OCI-LY3 (cell line): ENCODE measurements at regions not wholly inside any gene's neighbourhood (a gene's known extent, or its start where the extent isn't known, plus 50 kb on each side); places are given as distances from the start of the nearest gene placed in this dataset.

Experiments
- H2AFZ ChIP-seq: fragments of 200-600, 300-600 bp; shearing (Covaris generic); 2 replicates; pipeline ENCODE4 v1.6.0; 2014; ENCODE audit warnings: antibody characterized with exemption, low read depth, low read length
- H3K27ac ChIP-seq: fragments of 200-600, 300-600 bp; sonication (generic); 2 replicates; pipeline ENCODE4 v1.5.1; 2014; ENCODE audit warnings: mild to moderate bottlenecking, low read length, moderate library complexity, mixed read lengths
- H3K27me3 ChIP-seq: fragments of 200-600, 300-600 bp; sonication (generic); 2 replicates; pipeline ENCODE4 v1.6.1; 2014; ENCODE audit warnings: low read depth, low read length, mixed read lengths
- H3K36me3 ChIP-seq: fragments of 200-600, 300-600 bp; sonication (generic); replicated peaks from 2 replicates; pipeline ENCODE3; 2014; ENCODE audit warnings: low read depth, low read length, mixed read lengths
- H3K4me1 ChIP-seq: fragments of 300-600, 200-600 bp; sonication (generic); 2 replicates; pipeline ENCODE4 v1.6.1; 2014; ENCODE audit warnings: low read length, mixed read lengths
- H3K4me2 ChIP-seq: fragments of 200-600, 300-600 bp; sonication (generic); 2 replicates; pipeline ENCODE4 v1.6.1; 2014; ENCODE audit warnings: low read length, mixed read lengths
- H3K4me3 ChIP-seq: fragments of 300-600, 200-600 bp; sonication (generic); 2 replicates; pipeline ENCODE4 v1.5.1; 2014; ENCODE audit warnings: antibody characterized with exemption, mild to moderate bottlenecking, low read length, moderate library complexity
- H3K79me2 ChIP-seq: fragments of 300-600, 200-600 bp; shearing (Covaris generic); 2 replicates; pipeline ENCODE4 v1.6.1; 2014; ENCODE audit warnings: mild to moderate bottlenecking, low read length, mixed read lengths
- H3K9ac ChIP-seq: fragments of 300-600, 200-600 bp; shearing (Covaris generic); 2 replicates; pipeline ENCODE4 v1.6.0; 2014; ENCODE audit warnings: mild to moderate bottlenecking, low read length, moderate library complexity
- H3K9me3 ChIP-seq: fragments of 200-600, 300-600 bp; shearing (Covaris generic); 2 replicates; pipeline ENCODE4 v1.6.1; 2014; ENCODE audit warnings: low read length, mixed read lengths; ENCODE audit not compliant: insufficient read depth
- H4K20me1 ChIP-seq: fragments of 200-600, 300-600 bp; sonication (generic); 2 replicates; pipeline ENCODE4 v1.6.1; 2016; ENCODE audit warnings: low read length, mixed read lengths; ENCODE audit not compliant: insufficient read depth
- CTCF ChIP-seq: fragments of 200-600, 300-600 bp; sonication (generic); IDR thresholded peaks from 2 replicates; pipeline ENCODE4 v1.5.1; 2014; ENCODE audit warnings: antibody characterized with exemption, low read length, low read depth
- EZH2phosphoT487 ChIP-seq: fragments of 200-600 bp; shearing (Covaris generic); IDR thresholded peaks from 2 replicates; pipeline ENCODE4 v1.6.1; 2018; ENCODE audit warnings: antibody characterized with exemption, mixed run types, low read depth

- Histone ChIP-seq H3K9ac (no peak overlapping the region), H3K4me2 (no peak overlapping the region), H4K20me1 (no peaks in the 10 kb centered on the region), H3K27ac (no peak overlapping the region), H3K9me3 (peaks cover 8% of the 10 kb centered on the region; the same call in 1 of the 2 replicates), H3K4me3 (no peak overlapping the region), H3K27me3 (peaks cover 52% of the 10 kb centered on the region), H3K79me2 (no peaks in the 10 kb centered on the region), H3K4me1 (peaks cover 14% of the 10 kb centered on the region), H3K36me3 (no peaks in the 10 kb centered on the region), H2AFZ (no peak overlapping the region)
- TF ChIP-seq EZH2phosphoT487 = no peak
- no peak for TF ChIP-seq CTCF
These were observed 120.0 kb downstream of the IRF8 start for GRCh38 chr16:86018941-86019340.

- Histone ChIP-seq H3K9ac (no peak overlapping the region), H3K27ac (no peak overlapping the region)
- TF ChIP-seq EZH2phosphoT487 (no peak), CTCF (peak; percentile 22)
These were observed 120.6 kb downstream of the IRF8 start for GRCh38 chr16:86019446-86020047.

GRCh38 chr16:86020971-86021370 is 122.0 kb downstream of the IRF8 start:
- H3K9ac ChIP-seq = no peak overlapping the region
- no peaks in the 10 kb centered on the region for H4K20me1 ChIP-seq
- no peak overlapping the region for H3K4me3 ChIP-seq
- H3K4me2 ChIP-seq = no peak overlapping the region
- H2AFZ ChIP-seq = no peak overlapping the region
- TF ChIP-seq CTCF (no peak), EZH2phosphoT487 (no peak)
- H3K27ac ChIP-seq = no peak overlapping the region
- peaks cover 7% of the 10 kb centered on the region for H3K4me1 ChIP-seq
- no peaks in the 10 kb centered on the region for H3K79me2 ChIP-seq
- peaks cover 52% of the 10 kb centered on the region for H3K27me3 ChIP-seq
- H3K9me3 ChIP-seq = peaks cover 16% of the 10 kb centered on the region; the same call in 1 of the 2 replicates
- H3K36me3 ChIP-seq = no peaks in the 10 kb centered on the region

More at GRCh38 chr16:86019446-86020047, 120.6 kb downstream of the IRF8 start:
- peaks cover 14% of the 10 kb centered on the region for H3K4me1 ChIP-seq
- H3K79me2 ChIP-seq = no peaks in the 10 kb centered on the region
- no peak overlapping the region for H3K4me3 ChIP-seq
- H3K4me2 ChIP-seq = no peak overlapping the region
- no peaks in the 10 kb centered on the region for H4K20me1 ChIP-seq
- H2AFZ ChIP-seq = no peak overlapping the region
- H3K36me3 ChIP-seq = no peaks in the 10 kb centered on the region
- peaks cover 12% of the 10 kb centered on the region; the same call in 1 of the 2 replicates for H3K9me3 ChIP-seq
- H3K27me3 ChIP-seq = peaks cover 53% of the 10 kb centered on the region

GRCh38 chr16:86022381-86022960 is 123.5 kb downstream of the IRF8 start:
- Histone ChIP-seq H3K4me2 (no peak overlapping the region), H3K79me2 (no peaks in the 10 kb centered on the region), H3K27me3 (peaks cover 44% of the 10 kb centered on the region), H4K20me1 (no peaks in the 10 kb centered on the region), H3K9me3 (peaks cover 16% of the 10 kb centered on the region; the same call in 1 of the 2 replicates), H3K36me3 (no peaks in the 10 kb centered on the region), H3K9ac (no peak overlapping the region), H3K4me3 (no peak overlapping the region), H3K27ac (no peak overlapping the region), H3K4me1 (no peaks in the 10 kb centered on the region; the same call in 1 of the 2 replicates), H2AFZ (no peak overlapping the region)
- no peak for TF ChIP-seq CTCF
- no peak for TF ChIP-seq EZH2phosphoT487
